GM21737 (cell line): ENCODE measurements at regions not wholly inside any gene's neighbourhood (a gene's known extent, or its start where the extent isn't known, plus 50 kb on each side); places are given as distances from the start of the nearest gene placed in this dataset.

Source experiments
- ATAC-seq: cut with Tn5 transposase; IDR thresholded peaks from one replicate; pipeline ENCODE4 v1.9.1; 2021; ENCODE audit warnings: mild to moderate bottlenecking, moderate library complexity; ENCODE audit not compliant: unreplicated experiment

- no peak for ATAC-seq
Measured at GRCh38 chr1:232484856-232485255, 145.1 kb downstream of the SIPA1L2 start.

- no peak for ATAC-seq
Measured at GRCh38 chr1:232483826-232484225, 146.1 kb downstream of the SIPA1L2 start.

GRCh38 chr1:232481091-232481490 is 148.8 kb downstream of the SIPA1L2 start:
- no peak for ATAC-seq

- no peak for ATAC-seq
Measured at GRCh38 chr1:232477728-232478127, 152.2 kb downstream of the SIPA1L2 start.

GRCh38 chr1:232476538-232476950 is 153.4 kb downstream of the SIPA1L2 start:
- no peak for ATAC-seq

- ATAC-seq = no peak
Measured at GRCh38 chr1:232474826-232475225, 155.1 kb downstream of the SIPA1L2 start.

GRCh38 chr1:232473900-232474299 is 156.0 kb downstream of the SIPA1L2 start:
- ATAC-seq = no peak

GRCh38 chr1:232473324-232473723 is 156.6 kb downstream of the SIPA1L2 start:
- no peak for ATAC-seq

GRCh38 chr1:232472485-232473041 is 157.4 kb downstream of the SIPA1L2 start:
- no peak for ATAC-seq

- no peak for ATAC-seq
Measured at GRCh38 chr1:232471250-232471649, 158.7 kb downstream of the SIPA1L2 start.

GRCh38 chr1:232470711-232471110 is 159.2 kb downstream of the SIPA1L2 start:
- no peak for ATAC-seq

- ATAC-seq = no peak
Measured at GRCh38 chr1:232468249-232468648, 161.7 kb downstream of the SIPA1L2 start.

GRCh38 chr1:232467073-232467760 is 162.7 kb downstream of the SIPA1L2 start:
- no peak for ATAC-seq

GRCh38 chr1:232464325-232464724 is 165.6 kb downstream of the SIPA1L2 start:
- no peak for ATAC-seq

GRCh38 chr1:232463225-232463624 is 166.7 kb downstream of the SIPA1L2 start:
- no peak for ATAC-seq

- ATAC-seq = no peak
Measured at GRCh38 chr1:232462213-232462612, 167.7 kb downstream of the SIPA1L2 start.

GRCh38 chr1:232459826-232460225 is 170.1 kb downstream of the SIPA1L2 start:
- no peak for ATAC-seq

- no peak for ATAC-seq
Measured at GRCh38 chr1:232459087-232459486, 170.8 kb downstream of the SIPA1L2 start.

GRCh38 chr1:232457595-232457994 is 172.3 kb downstream of the SIPA1L2 start:
- peak; percentile 88 for ATAC-seq

GRCh38 chr1:232456714-232457113 is 173.2 kb downstream of the SIPA1L2 start:
- no peak for ATAC-seq

GRCh38 chr1:232454227-232454886 is 175.6 kb downstream of the SIPA1L2 start:
- ATAC-seq = no peak

GRCh38 chr1:232452736-232453440 is 177.0 kb downstream of the SIPA1L2 start:
- no peak for ATAC-seq
